Stimulated activated naive CD8-positive, alpha-beta T cell treated with anti-CD3 and anti-CD28 coated beads, Interleukin-15, Interleukin-2, amounts not matched to agents 100 ng/mL and 50 ng/mL, for 24 hours (primary cell): ENCODE measurements at regions not wholly inside any gene's neighbourhood (a gene's known extent, or its start where the extent isn't known, plus 50 kb on each side); places are given as distances from the start of the nearest gene placed in this dataset.

Experiments
- H3K27ac Mint-ChIP-seq: one replicate; pipeline ENCODE4 v1.8.0; 2021; ENCODE audit warnings: mild to moderate bottlenecking, mixed read lengths
- H3K27me3 Mint-ChIP-seq: one replicate; pipeline ENCODE4 v1.8.0; 2021; ENCODE audit warnings: mixed read lengths
- H3K36me3 Mint-ChIP-seq: one replicate; pipeline ENCODE4 v1.8.0; 2021; ENCODE audit warnings: low read depth, mixed read lengths
- H3K4me1 Mint-ChIP-seq: one replicate; pipeline ENCODE4 v1.8.0; 2021; ENCODE audit warnings: low read depth, mixed read lengths
- H3K4me3 Mint-ChIP-seq: one replicate; pipeline ENCODE4 v1.8.0; 2021; ENCODE audit warnings: mild to moderate bottlenecking, mixed read lengths
- H3K9me3 Mint-ChIP-seq: one replicate; pipeline ENCODE4 v1.8.0; 2021; ENCODE audit warnings: mixed read lengths

- H3K4me3 Mint-ChIP-seq: no peak overlapping the region
- H3K4me1 Mint-ChIP-seq: no peaks in the 10 kb centered on the region
- peaks cover 3% of the 10 kb centered on the region for H3K9me3 Mint-ChIP-seq
- H3K27me3 Mint-ChIP-seq: peaks cover 4% of the 10 kb centered on the region
- no peaks in the 10 kb centered on the region for H3K36me3 Mint-ChIP-seq
- H3K27ac Mint-ChIP-seq: no peak overlapping the region
Measured at GRCh38 chr22:34159491-34159890, 239.2 kb upstream of the LARGE1 start.

GRCh38 chr22:34160141-34160783, 240.0 kb upstream of the LARGE1 start:
- Mint-ChIP-seq H3K36me3 (no peaks in the 10 kb centered on the region), H3K4me3 (no peak overlapping the region), H3K27ac (no peak overlapping the region), H3K9me3 (peaks cover 3% of the 10 kb centered on the region), H3K27me3 (peaks cover 4% of the 10 kb centered on the region), H3K4me1 (no peaks in the 10 kb centered on the region)

GRCh38 chr22:34161431-34162123, 241.3 kb upstream of the LARGE1 start:
- no peak overlapping the region for H3K27ac Mint-ChIP-seq
- peaks cover 4% of the 10 kb centered on the region for H3K27me3 Mint-ChIP-seq
- H3K36me3 Mint-ChIP-seq: no peaks in the 10 kb centered on the region
- peaks cover 3% of the 10 kb centered on the region for H3K9me3 Mint-ChIP-seq
- no peak overlapping the region for H3K4me3 Mint-ChIP-seq
- no peaks in the 10 kb centered on the region for H3K4me1 Mint-ChIP-seq

- Mint-ChIP-seq H3K27ac (no peak overlapping the region), H3K27me3 (no peaks in the 10 kb centered on the region), H3K9me3 (no peaks in the 10 kb centered on the region), H3K4me1 (no peaks in the 10 kb centered on the region), H3K36me3 (no peaks in the 10 kb centered on the region), H3K4me3 (no peak overlapping the region)
Measured at GRCh38 chr22:34198976-34199375, 278.7 kb upstream of the LARGE1 start.

GRCh38 chr22:34210301-34210700, 290.0 kb upstream of the LARGE1 start:
- peaks cover 13% of the 10 kb centered on the region for H3K9me3 Mint-ChIP-seq
- no peaks in the 10 kb centered on the region for H3K36me3 Mint-ChIP-seq
- H3K4me3 Mint-ChIP-seq: no peak overlapping the region
- H3K27me3 Mint-ChIP-seq: no peaks in the 10 kb centered on the region
- H3K4me1 Mint-ChIP-seq: no peaks in the 10 kb centered on the region
- no peak overlapping the region for H3K27ac Mint-ChIP-seq

- H3K4me3 Mint-ChIP-seq: no peak overlapping the region
- H3K27me3 Mint-ChIP-seq: no peaks in the 10 kb centered on the region
- no peaks in the 10 kb centered on the region for H3K36me3 Mint-ChIP-seq
- no peaks in the 10 kb centered on the region for H3K4me1 Mint-ChIP-seq
- peaks cover 22% of the 10 kb centered on the region for H3K9me3 Mint-ChIP-seq
- H3K27ac Mint-ChIP-seq: no peak overlapping the region
Measured at GRCh38 chr22:34214372-34214771, 294.1 kb upstream of the LARGE1 start.

- Mint-ChIP-seq H3K4me1 (no peaks in the 10 kb centered on the region), H3K36me3 (no peaks in the 10 kb centered on the region), H3K9me3 (no peaks in the 10 kb centered on the region), H3K27me3 (no peaks in the 10 kb centered on the region), H3K4me3 (no peak overlapping the region), H3K27ac (no peak overlapping the region)
Measured at GRCh38 chr22:34225278-34225677, 305.0 kb upstream of the LARGE1 start.

GRCh38 chr22:34236527-34236926, 316.3 kb upstream of the LARGE1 start:
- no peak overlapping the region for H3K27ac Mint-ChIP-seq
- H3K4me3 Mint-ChIP-seq: no peak overlapping the region
- H3K4me1 Mint-ChIP-seq: no peaks in the 10 kb centered on the region
- H3K9me3 Mint-ChIP-seq: peaks cover 11% of the 10 kb centered on the region
- no peaks in the 10 kb centered on the region for H3K27me3 Mint-ChIP-seq
- no peaks in the 10 kb centered on the region for H3K36me3 Mint-ChIP-seq

GRCh38 chr22:34239421-34239820, 319.1 kb upstream of the LARGE1 start:
- Mint-ChIP-seq H3K27me3 (no peaks in the 10 kb centered on the region), H3K4me1 (no peaks in the 10 kb centered on the region), H3K27ac (no peak overlapping the region), H3K36me3 (no peaks in the 10 kb centered on the region), H3K9me3 (peaks cover 17% of the 10 kb centered on the region), H3K4me3 (no peak overlapping the region)

- no peak overlapping the region for H3K4me3 Mint-ChIP-seq
- no peaks in the 10 kb centered on the region for H3K36me3 Mint-ChIP-seq
- no peaks in the 10 kb centered on the region for H3K4me1 Mint-ChIP-seq
Measured at GRCh38 chr22:34243023-34243422, 322.7 kb upstream of the LARGE1 start.

GRCh38 chr22:34255042-34255441, 334.8 kb upstream of the LARGE1 start:
- Mint-ChIP-seq H3K4me1 (no peaks in the 10 kb centered on the region), H3K36me3 (no peaks in the 10 kb centered on the region), H3K9me3 (peaks cover 24% of the 10 kb centered on the region), H3K27ac (no peak overlapping the region), H3K27me3 (no peaks in the 10 kb centered on the region), H3K4me3 (no peak overlapping the region)

More at GRCh38 chr22:34243023-34243422, 322.7 kb upstream of the LARGE1 start:
- Mint-ChIP-seq H3K27me3 (no peaks in the 10 kb centered on the region), H3K27ac (no peak overlapping the region), H3K9me3 (peaks cover 18% of the 10 kb centered on the region)

GRCh38 chr22:34278121-34278520, 357.8 kb upstream of the LARGE1 start:
- H3K27me3 Mint-ChIP-seq: no peaks in the 10 kb centered on the region
- no peaks in the 10 kb centered on the region for H3K4me1 Mint-ChIP-seq
- no peak overlapping the region for H3K27ac Mint-ChIP-seq
- H3K4me3 Mint-ChIP-seq: no peak overlapping the region
- H3K36me3 Mint-ChIP-seq: no peaks in the 10 kb centered on the region
- H3K9me3 Mint-ChIP-seq: no peaks in the 10 kb centered on the region

GRCh38 chr22:34281738-34282137, 361.5 kb upstream of the LARGE1 start:
- no peaks in the 10 kb centered on the region for H3K27me3 Mint-ChIP-seq
- no peaks in the 10 kb centered on the region for H3K36me3 Mint-ChIP-seq
- no peaks in the 10 kb centered on the region for H3K4me1 Mint-ChIP-seq
- H3K4me3 Mint-ChIP-seq: no peak overlapping the region
- no peak overlapping the region for H3K27ac Mint-ChIP-seq
- no peaks in the 10 kb centered on the region for H3K9me3 Mint-ChIP-seq

- no peaks in the 10 kb centered on the region for H3K36me3 Mint-ChIP-seq
- H3K4me3 Mint-ChIP-seq: no peak overlapping the region
- no peaks in the 10 kb centered on the region for H3K9me3 Mint-ChIP-seq
- H3K27me3 Mint-ChIP-seq: peaks cover 6% of the 10 kb centered on the region
- H3K4me1 Mint-ChIP-seq: no peaks in the 10 kb centered on the region
- H3K27ac Mint-ChIP-seq: no peak overlapping the region
Measured at GRCh38 chr22:34283844-34284243, 363.6 kb upstream of the LARGE1 start.

- H3K27ac Mint-ChIP-seq: no peak overlapping the region
- peaks cover 6% of the 10 kb centered on the region for H3K27me3 Mint-ChIP-seq
- H3K4me1 Mint-ChIP-seq: no peaks in the 10 kb centered on the region
- H3K9me3 Mint-ChIP-seq: no peaks in the 10 kb centered on the region
- no peak overlapping the region for H3K4me3 Mint-ChIP-seq
- H3K36me3 Mint-ChIP-seq: no peaks in the 10 kb centered on the region
Measured at GRCh38 chr22:34293324-34293723, 373.0 kb upstream of the LARGE1 start.

GRCh38 chr22:34294476-34294875, 374.2 kb upstream of the LARGE1 start:
- Mint-ChIP-seq H3K27me3 (no peaks in the 10 kb centered on the region), H3K27ac (no peak overlapping the region), H3K9me3 (no peaks in the 10 kb centered on the region), H3K4me3 (no peak overlapping the region), H3K4me1 (no peaks in the 10 kb centered on the region), H3K36me3 (no peaks in the 10 kb centered on the region)
